T47D (cell line): ENCODE measurements at regions not wholly inside any gene's neighbourhood (a gene's known extent, or its start where the extent isn't known, plus 50 kb on each side); places are given as distances from the start of the nearest gene placed in this dataset.

Experiments
- DNase-seq, 2 experiments: peaks; one replicate each; pipeline versions ENCODE4 v3.0.0 to v3.0.0-alpha.2; 2011 to 2012; ENCODE audit warnings: low read depth in 1 of 2, low spot score in 1 of 2
- JUND ChIP-seq: IDR thresholded peaks from 2 replicates; pipeline ENCODE4 v1.6.1; 2012; ENCODE audit warnings: low read depth
- in situ Hi-C: cut with HindIII; loops from 2 replicates; pipeline ENCODE4 v1.10.0; 2016; ENCODE audit warnings: low sequenced_read_pairs, low pct_unique_long_range_greater_than_20kb

DNA sequence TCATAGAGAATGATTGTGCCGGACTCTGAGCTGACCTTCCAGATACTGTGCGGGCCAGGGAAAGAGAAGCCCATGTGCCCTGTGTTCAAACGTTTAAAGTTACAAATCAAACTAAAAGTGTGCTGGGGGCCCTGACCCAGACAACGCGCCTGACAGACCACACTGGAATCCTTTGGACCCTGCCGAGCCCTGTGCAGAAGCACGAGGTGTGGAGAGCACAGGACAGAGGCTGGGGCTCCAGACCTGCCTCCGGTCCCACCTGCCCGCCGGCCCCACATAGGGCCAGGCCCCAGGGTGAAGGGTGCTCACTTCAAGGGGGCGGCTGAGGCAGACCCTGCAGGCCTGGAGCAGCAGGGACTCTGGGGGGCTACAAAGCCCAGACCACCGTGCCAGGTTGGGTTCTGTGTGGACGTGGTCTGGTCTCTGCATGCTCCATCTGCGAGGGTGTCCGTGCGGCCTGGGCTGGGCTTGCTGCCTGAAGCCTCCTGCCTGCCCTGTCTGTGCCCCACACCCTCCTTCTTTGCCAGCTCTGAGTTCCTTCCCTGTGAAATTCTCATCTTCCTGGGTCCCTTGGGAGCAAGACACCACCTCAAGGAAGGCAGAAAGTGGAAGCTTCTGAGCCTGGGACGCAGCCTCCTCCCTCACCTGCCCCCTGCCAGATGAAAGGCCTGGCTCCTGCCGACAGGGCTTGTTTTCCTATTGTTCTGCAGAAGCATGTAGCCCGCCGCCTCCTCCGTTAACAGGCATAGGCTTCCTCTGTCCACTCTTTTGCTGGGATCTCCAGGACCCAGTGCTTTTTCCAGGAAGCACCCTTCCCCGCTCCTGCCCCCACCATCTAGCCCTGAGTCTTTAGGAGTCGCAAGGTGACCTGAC is 186.2 kb downstream of the ERMARD start:
- in situ Hi-C loops: no loop called here
- TF ChIP-seq JUND: no peak
- DNase-seq: no peak

DNA sequence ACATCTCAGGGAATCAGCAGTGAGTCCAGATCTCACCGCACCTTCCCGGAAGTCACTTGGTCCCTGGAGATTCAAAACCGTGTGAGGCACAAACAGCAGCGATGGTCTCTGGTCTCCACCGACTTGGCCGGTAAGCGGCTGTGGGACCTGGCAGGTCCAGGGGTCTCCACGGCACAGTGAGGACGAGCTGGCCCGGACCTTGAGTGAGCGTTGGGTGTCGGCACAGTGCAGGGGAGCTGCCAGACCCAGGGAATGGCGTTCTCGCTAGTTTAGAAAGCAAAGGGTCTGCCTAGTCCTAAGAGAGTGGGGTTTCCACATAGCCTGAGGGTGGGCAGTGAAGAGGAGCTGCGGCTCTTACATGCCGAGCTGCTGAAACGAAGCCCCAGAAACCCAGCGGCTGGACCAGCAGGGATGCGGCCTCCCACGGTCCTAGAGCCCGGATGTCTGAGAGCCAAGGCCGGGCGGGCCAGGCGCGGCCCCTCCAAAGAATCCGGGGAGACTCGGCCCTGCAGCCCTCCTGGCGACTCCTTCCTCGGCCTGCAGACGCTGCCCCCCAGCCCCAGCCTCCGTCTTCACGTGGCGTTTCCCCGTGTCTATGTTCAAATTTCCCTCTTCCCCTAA is 185.0 kb downstream of the ERMARD start:
- DNase-seq: no peak
- no peak for TF ChIP-seq JUND
- in situ Hi-C loops: no loop called here

- in situ Hi-C loops: no loop called here
- no peak for TF ChIP-seq JUND
- DNase-seq: no peak
Observed at GRCh38 chr6:169935861-169936260, 184.4 kb downstream of the ERMARD start.

DNA sequence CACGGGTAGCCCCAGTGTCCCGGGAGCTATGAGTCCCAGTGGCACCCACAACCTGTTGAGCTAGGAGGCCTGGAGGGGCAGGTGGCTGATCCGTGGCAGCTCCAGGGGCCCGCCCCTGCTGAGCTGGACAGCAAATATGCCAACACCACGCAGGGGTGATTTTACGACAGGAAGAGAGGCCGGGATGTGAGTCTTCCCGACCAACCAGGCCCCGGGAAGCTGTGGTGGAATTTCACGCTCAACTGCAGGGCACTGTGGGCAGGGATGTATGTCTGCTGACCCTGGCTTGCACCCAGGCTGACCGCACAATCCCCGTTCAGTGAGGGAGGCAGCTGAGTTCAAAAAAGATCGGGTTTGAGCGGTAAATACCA is 183.9 kb downstream of the ERMARD start:
- TF ChIP-seq JUND: no peak
- no peak for DNase-seq
- in situ Hi-C loops: no loop called here

- DNase-seq: no peak
- in situ Hi-C loops: no loop called here
- no peak for TF ChIP-seq JUND
Observed at GRCh38 chr6:169934699-169935347, 183.4 kb downstream of the ERMARD start.

GRCh38 chr6:169933839-169934698 is 182.6 kb downstream of the ERMARD start:
- peak in 1 of 2 experiments; percentile 16 for DNase-seq
- no peak for TF ChIP-seq JUND
- in situ Hi-C loops: no loop called here

DNA sequence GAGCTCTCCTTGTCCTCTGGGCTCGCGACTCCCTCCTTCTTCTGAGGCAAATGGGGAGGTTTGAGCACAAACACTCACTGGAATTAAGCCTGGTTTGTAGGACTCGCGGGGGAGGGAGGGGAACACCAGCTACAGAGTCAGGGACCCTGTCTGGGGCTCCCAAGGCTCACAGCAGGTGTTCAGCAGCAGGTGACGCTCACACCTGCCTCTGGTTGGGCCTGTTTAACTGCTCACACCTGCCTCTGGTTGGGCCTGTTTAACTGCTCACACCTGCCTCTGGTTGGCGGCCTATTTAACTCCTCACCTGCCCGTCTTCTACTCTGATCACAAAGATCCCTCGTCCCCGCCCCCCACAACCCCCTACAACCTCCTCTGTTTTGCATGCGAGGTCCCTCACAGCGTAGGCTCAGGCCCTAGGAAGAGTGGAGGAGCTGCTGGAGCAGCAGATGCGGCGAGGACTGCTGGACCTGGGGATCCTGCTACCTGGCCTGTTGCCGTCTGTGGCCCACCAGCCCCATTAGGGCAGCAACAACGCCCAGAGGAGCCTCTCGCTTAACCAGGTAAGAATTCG is 181.9 kb downstream of the ERMARD start:
- no peak for TF ChIP-seq JUND
- peak in 1 of 2 experiments; percentile 69 for DNase-seq
- in situ Hi-C loops: no loop called here

- no peak for DNase-seq
- in situ Hi-C loops: no loop called here
Observed at GRCh38 chr6:169932491-169932890, 181.1 kb downstream of the ERMARD start.

GRCh38 chr6:169931261-169931660 is 179.8 kb downstream of the ERMARD start:
- in situ Hi-C loops: no loop called here
- no peak for TF ChIP-seq JUND
- no peak for DNase-seq

More at GRCh38 chr6:169932491-169932890, 181.1 kb downstream of the ERMARD start:
- no peak for TF ChIP-seq JUND

DNA sequence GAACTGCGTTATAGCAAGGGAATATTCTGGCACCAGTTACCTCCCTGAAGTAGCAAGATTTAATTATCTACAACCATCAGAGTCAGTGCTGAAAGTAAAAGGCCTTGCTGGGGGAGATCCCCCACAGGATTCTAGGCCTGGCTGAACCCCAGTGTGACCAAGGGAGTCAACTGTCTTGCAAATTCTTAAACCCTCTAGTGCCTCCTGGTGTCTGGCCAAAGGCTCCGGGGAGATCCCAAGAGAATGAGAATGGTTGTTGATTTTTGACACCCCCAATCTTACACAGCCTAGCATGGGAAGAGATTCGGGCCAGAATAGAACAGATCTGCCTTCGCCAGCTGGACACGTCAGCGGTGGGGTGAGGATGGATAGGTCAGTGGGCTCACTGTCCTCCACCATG is 179.4 kb downstream of the ERMARD start:
- in situ Hi-C loops: no loop called here
- no peak for TF ChIP-seq JUND
- no peak for DNase-seq

DNA sequence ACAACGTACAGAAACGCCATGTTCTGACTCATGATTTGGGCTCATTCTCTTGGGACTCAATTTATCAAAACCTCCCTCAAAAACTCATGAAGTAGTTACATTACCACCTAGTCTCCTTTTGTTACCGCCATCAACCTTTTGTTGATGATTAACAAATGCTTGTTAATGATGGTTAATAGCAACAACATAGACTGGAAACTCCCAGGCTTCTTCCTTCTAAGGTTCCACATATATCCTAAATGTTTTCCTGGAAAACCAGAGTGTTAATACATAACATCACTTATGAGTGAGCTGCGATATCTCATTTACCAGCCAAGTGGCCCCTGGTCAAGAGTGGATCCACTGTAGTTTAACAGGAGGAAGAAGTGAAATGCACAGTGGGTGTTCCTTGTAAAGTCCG is 176.3 kb downstream of the ERMARD start:
- in situ Hi-C loops: no loop called here
- DNase-seq: no peak
- TF ChIP-seq JUND: no peak
